ENCODE measurements at regions not wholly inside any gene's neighbourhood (a gene's known extent, or its start where the extent isn't known, plus 50 kb on each side); places are given as distances from the start of the nearest gene placed in this dataset.

GRCh38 chr1:37237948-37238347, 203.6 kb upstream of the GRIK3 start:
- Histone ChIP-seq H3K27me3 (ENCODE audit: control insufficient read depth, insufficient read depth, low read length) (peaks cover 2% of the 10 kb centered on the region; the same call in 1 of the 2 replicates), H3K27ac (ENCODE audit: low read length) (no peak overlapping the region), H3K36me3 (ENCODE audit: control insufficient read depth, insufficient read depth, low read length) (no peaks in the 10 kb centered on the region), H3K9me3 (ENCODE audit: control insufficient read depth, insufficient read depth, low read depth, low read length) (no peaks in the 10 kb centered on the region), H3K4me3 (ENCODE audit: low read depth in 2 of 2, low read length in 2 of 2) (no peak overlapping the region), H3K4me1 (ENCODE audit: control insufficient read depth, insufficient read depth, low read length) (no peaks in the 10 kb centered on the region)
- POLR2A ChIA-PET: no interaction called here
- ATAC-seq: no peak
- BruUV-seq (replicated peaks): no TSS peak
- intact Hi-C loops (cut with micrococcal nuclease; ENCODE audit: unreplicated experiment): no loop called here
- TF ChIP-seq REST (IDR thresholded peaks at IDR 0.05; ENCODE audit: insufficient read depth in 1 of 2, low read depth in 2 of 2, low read length in 1 of 2) (no peak), CTCF (IDR thresholded peaks at IDR 0.05) (no peak), SIN3A (IDR thresholded peaks at IDR 0.05; ENCODE audit: borderline replicate concordance, insufficient read depth, low read depth, low read length) (no peak), TCF7L2 (IDR thresholded peaks at IDR 0.05; ENCODE audit: low read depth, low read length) (no peak), POLR2AphosphoS5 (IDR thresholded peaks at IDR 0.05; ENCODE audit: low read depth, low read length) (no peak)
- in situ Hi-C loops (cut with HindIII; ENCODE audit: low pct_unique_long_range_greater_than_20kb, low sequenced_read_pairs): no loop called here
- no peak for DNase-seq (ENCODE audit: low read depth, low spot score)
- CTCF ChIA-PET: interaction anchor here (0.5 to 0.6 kb wide), 2 partner anchors 182 to 666 kb away, joined by 5 to 15 read pairs; no protein-coding TSS in a partner anchor

GRCh38 chr1:37238364-37239224, 204.3 kb upstream of the GRIK3 start:
- no peaks in the 10 kb centered on the region for H3K9me3 ChIP-seq (ENCODE audit: control insufficient read depth, insufficient read depth, low read depth, low read length)
- H3K4me1 ChIP-seq (ENCODE audit: control insufficient read depth, insufficient read depth, low read length): no peaks in the 10 kb centered on the region
- no peak overlapping the region for H3K27ac ChIP-seq (ENCODE audit: low read length)
- H3K36me3 ChIP-seq (ENCODE audit: control insufficient read depth, insufficient read depth, low read length): no peaks in the 10 kb centered on the region
- ChIA-PET CTCF (interaction anchor here (0.5 kb wide), 1 partner anchor 181 kb away, joined by 5 read pairs; no protein-coding TSS in a partner anchor), POLR2A (no interaction called here)
- no peak for DNase-seq (ENCODE audit: low read depth, low spot score)
- ATAC-seq: no peak
- H3K4me3 ChIP-seq (ENCODE audit: low read depth in 2 of 2, low read length in 2 of 2): no peak overlapping the region
- TF ChIP-seq REST (IDR thresholded peaks at IDR 0.05; ENCODE audit: insufficient read depth in 1 of 2, low read depth in 2 of 2, low read length in 1 of 2): no peak
- TF ChIP-seq CTCF (IDR thresholded peaks at IDR 0.05): no peak
- no peak for TF ChIP-seq SIN3A (IDR thresholded peaks at IDR 0.05; ENCODE audit: borderline replicate concordance, insufficient read depth, low read depth, low read length)
- TF ChIP-seq POLR2AphosphoS5 (IDR thresholded peaks at IDR 0.05; ENCODE audit: low read depth, low read length): no peak
- TF ChIP-seq TCF7L2 (IDR thresholded peaks at IDR 0.05; ENCODE audit: low read depth, low read length): no peak
- intact Hi-C loops (cut with micrococcal nuclease; ENCODE audit: unreplicated experiment): no loop called here
- in situ Hi-C loops (cut with HindIII; ENCODE audit: low pct_unique_long_range_greater_than_20kb, low sequenced_read_pairs): no loop called here
- BruUV-seq (replicated peaks): no TSS peak
- peaks cover 2% of the 10 kb centered on the region for H3K27me3 ChIP-seq (ENCODE audit: control insufficient read depth, insufficient read depth, low read length)
